Gastroesophageal sphincter (tissue), 4 donors: ENCODE measurements at regions not wholly inside any gene's neighbourhood (a gene's known extent, or its start where the extent isn't known, plus 50 kb on each side); places are given as distances from the start of the nearest gene placed in this dataset.

Experiments
- ATAC-seq: fragments of 150-250 bp; one replicate; pipeline ENCODE4 v1.9.1; 2016; ENCODE audit warnings: mild to moderate bottlenecking, moderate library complexity
- H3K27ac ChIP-seq, 4 donors: fragments of 200-600 bp; sonication (generic) in 3 of 4; 1 replicate in 3 of 4; 2 replicates in 1 of 4; pipeline ENCODE4 v1.5.1; 2016 to 2019
- H3K27me3 ChIP-seq: fragments of 200-600 bp; sonication (generic); one replicate; pipeline ENCODE4 v1.5.1; 2019
- H3K36me3 ChIP-seq, 2 donors: fragments of 200-600 bp; sonication (generic); one replicate each; pipeline ENCODE4 v1.5.1; 2019; ENCODE audit warnings: control low read depth in 1 of 2
- H3K4me1 ChIP-seq, 3 donors: fragments of 200-600 bp; sonication (generic); 1 replicate in 2 of 3; 2 replicates in 1 of 3; pipeline ENCODE4 v1.5.1; 2016 to 2019; ENCODE audit warnings: control low read depth in 2 of 3
- H3K4me3 ChIP-seq, 2 donors: fragments of 200-600 bp; sonication (generic); one replicate each; pipeline ENCODE4 v1.5.1; 2019; ENCODE audit warnings: mild to moderate bottlenecking in 1 of 2, moderate library complexity in 1 of 2
- H3K9me3 ChIP-seq, 3 donors: fragments of 200-600 bp; sonication (generic); one replicate each; pipeline ENCODE4 v1.5.1; 2017 to 2019; ENCODE audit warnings: control low read depth in 2 of 3
- EP300 ChIP-seq: sonication (generic); formaldehyde crosslinking; IDR thresholded peaks from one replicate; pipeline ENCODE4 v1.6.1; 2017; ENCODE audit warnings: antibody characterized with exemption, mild to moderate bottlenecking
- POLR2A ChIP-seq, 2 donors: fragments of 450-650 bp; IDR thresholded peaks; one replicate each; pipeline ENCODE4 v1.6.1; 2017; ENCODE audit warnings: antibody characterized with exemption in 2 of 2, mild to moderate bottlenecking in 2 of 2, moderate library complexity in 1 of 2
- POLR2AphosphoS5 ChIP-seq: sonication (generic); formaldehyde crosslinking; IDR thresholded peaks from one replicate; pipeline ENCODE4 v1.6.1; 2017; ENCODE audit warnings: antibody characterized with exemption
- WGBS, 2 donors: methylation state at CpG; one replicate each; pipeline ENCODE4 v1.1.5; 2018; ENCODE audit warnings: low coverage in 1 of 2; 5-methylcytosine and 5-hydroxymethylcytosine counted together
- TF ChIP-seq, protein P1 (sequence below), 4 experiments: fragments of 200-600 bp in 2 of 4; fragments of 450-650 bp in 2 of 4; sonication (generic) in 1 of 4; IDR thresholded peaks; one replicate each; pipeline ENCODE4 v1.5.1; 2017 to 2019; ENCODE audit warnings: antibody characterized with exemption in 4 of 4, mild to moderate bottlenecking in 2 of 4, moderate library complexity in 2 of 4

GRCh38 chr6:24026050-24026449, 100.0 kb upstream of the NRSN1 start:
- TF ChIP-seq, protein P1, sequence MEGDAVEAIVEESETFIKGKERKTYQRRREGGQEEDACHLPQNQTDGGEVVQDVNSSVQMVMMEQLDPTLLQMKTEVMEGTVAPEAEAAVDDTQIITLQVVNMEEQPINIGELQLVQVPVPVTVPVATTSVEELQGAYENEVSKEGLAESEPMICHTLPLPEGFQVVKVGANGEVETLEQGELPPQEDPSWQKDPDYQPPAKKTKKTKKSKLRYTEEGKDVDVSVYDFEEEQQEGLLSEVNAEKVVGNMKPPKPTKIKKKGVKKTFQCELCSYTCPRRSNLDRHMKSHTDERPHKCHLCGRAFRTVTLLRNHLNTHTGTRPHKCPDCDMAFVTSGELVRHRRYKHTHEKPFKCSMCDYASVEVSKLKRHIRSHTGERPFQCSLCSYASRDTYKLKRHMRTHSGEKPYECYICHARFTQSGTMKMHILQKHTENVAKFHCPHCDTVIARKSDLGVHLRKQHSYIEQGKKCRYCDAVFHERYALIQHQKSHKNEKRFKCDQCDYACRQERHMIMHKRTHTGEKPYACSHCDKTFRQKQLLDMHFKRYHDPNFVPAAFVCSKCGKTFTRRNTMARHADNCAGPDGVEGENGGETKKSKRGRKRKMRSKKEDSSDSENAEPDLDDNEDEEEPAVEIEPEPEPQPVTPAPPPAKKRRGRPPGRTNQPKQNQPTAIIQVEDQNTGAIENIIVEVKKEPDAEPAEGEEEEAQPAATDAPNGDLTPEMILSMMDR (IDR thresholded peaks at IDR 0.05): no peak
- TF ChIP-seq POLR2AphosphoS5 (no peak), POLR2A (IDR thresholded peaks at IDR 0.05) (no peak), EP300 (no peak)
- WGBS, 2 donors: 33 to 43% methylated on average over 1 of the region's 1 CpG
- Histone ChIP-seq H3K36me3 (no peaks in the 10 kb centered on the region), H3K27me3 (no peaks in the 10 kb centered on the region), H3K9me3 (peaks cover 0 to 5% (median 0%) of the 10 kb centered on the region in 3 donors), H3K27ac (no peak overlapping the region), H3K4me3 (no peak overlapping the region), H3K4me1 (no peaks in the 10 kb centered on the region)
- no peak for ATAC-seq

DNA sequence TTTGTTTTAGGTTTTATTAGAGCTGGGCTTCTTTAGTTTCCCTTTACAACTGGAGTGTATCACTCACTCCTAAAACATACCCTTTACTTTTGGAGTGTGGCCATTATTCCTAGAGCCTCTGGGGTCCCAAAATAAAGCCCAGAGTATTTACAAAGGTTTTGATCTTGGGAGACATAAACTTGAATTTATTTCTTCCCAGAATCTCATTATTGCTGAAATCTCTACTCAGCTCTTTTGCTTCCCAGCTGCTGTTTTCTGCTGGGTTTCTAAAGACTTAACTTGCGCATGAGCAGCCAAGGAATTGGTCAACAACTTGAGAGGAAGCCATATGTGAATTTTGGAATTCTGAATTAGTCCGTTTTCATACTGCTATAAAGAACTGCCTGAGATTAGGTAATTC, 94.5 kb upstream of the NRSN1 start:
- TF ChIP-seq POLR2AphosphoS5 (no peak), POLR2A (IDR thresholded peaks at IDR 0.05) (no peak), EP300 (no peak)
- TF ChIP-seq, protein P1 (IDR thresholded peaks at IDR 0.05): no peak
- ATAC-seq: no peak
- 54 to 95% methylated on average over 2 of the region's 2 CpGs for WGBS, 2 donors
- H3K27ac ChIP-seq: no peak overlapping the region
- H3K36me3 ChIP-seq: no peaks in the 10 kb centered on the region
- H3K27me3 ChIP-seq: no peaks in the 10 kb centered on the region
- H3K4me3 ChIP-seq: no peak overlapping the region
- no peaks in the 10 kb centered on the region for H3K4me1 ChIP-seq
- H3K9me3 ChIP-seq: peaks cover 0 to 5% (median 0%) of the 10 kb centered on the region in 3 donors

DNA sequence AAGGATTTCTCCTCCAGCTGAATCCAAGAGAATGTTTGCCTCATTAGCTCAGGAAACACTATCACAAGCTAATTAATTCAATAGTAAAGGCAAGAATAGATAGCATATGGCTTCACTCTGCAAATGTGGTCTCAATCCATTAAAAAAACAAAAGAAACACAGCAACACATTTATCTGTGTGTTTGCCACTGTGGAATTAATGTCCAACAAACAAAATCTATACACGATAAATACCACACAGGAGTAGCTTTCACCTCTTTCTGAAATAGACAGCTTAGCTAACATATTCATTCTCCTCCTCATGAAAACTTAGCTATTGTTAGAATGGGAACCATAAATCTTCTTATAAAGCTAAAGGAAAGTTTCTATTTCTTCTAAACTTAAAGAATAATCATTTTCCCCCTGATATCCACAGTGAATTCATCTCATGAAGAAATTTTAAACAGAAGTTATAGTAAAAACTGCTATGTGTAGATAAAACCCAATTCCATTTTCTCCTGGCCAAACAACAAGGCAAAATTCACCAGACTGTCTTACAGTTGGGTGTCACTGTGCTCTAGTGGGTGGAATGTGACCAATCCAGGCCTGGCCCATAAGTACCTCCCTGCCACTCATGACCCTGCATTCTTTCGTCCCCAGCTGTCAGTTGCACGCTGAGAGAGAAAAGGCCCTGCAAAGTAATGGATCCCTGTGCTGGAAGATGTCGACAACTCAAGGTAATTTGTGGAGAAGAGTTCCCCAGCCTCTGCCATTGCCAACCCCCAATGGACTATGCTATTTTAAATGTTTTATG, 92.9 kb upstream of the NRSN1 start:
- no peak overlapping the region for H3K4me3 ChIP-seq
- H3K27ac ChIP-seq: no peak overlapping the region
- H3K4me1 ChIP-seq: no peaks in the 10 kb centered on the region
- TF ChIP-seq, protein P1 (IDR thresholded peaks at IDR 0.05): no peak
- H3K36me3 ChIP-seq: no peaks in the 10 kb centered on the region
- WGBS, 2 donors: 46 to 56% methylated on average over 1 to 4 of the region's 4 CpGs
- peaks cover 0 to 2% (median 0%) of the 10 kb centered on the region in 3 donors for H3K9me3 ChIP-seq
- H3K27me3 ChIP-seq: no peaks in the 10 kb centered on the region
- no peak for ATAC-seq

GRCh38 chr6:24043848-24044247, 82.2 kb upstream of the NRSN1 start:
- Histone ChIP-seq H3K36me3 (no peaks in the 10 kb centered on the region), H3K27me3 (no peaks in the 10 kb centered on the region), H3K27ac (no peak overlapping the region), H3K4me3 (no peak overlapping the region), H3K4me1 (no peaks in the 10 kb centered on the region), H3K9me3 (peaks cover 0 to 19% (median 0%) of the 10 kb centered on the region in 3 donors)
- TF ChIP-seq POLR2A (IDR thresholded peaks at IDR 0.05) (no peak), POLR2AphosphoS5 (no peak), EP300 (no peak)
- TF ChIP-seq, protein P1 (IDR thresholded peaks at IDR 0.05): no peak
- no peak for ATAC-seq
- 91% methylated on average over 2 of the region's 2 CpGs for WGBS, 2 donors

GRCh38 chr6:24051942-24052589, 73.9 kb upstream of the NRSN1 start:
- Histone ChIP-seq H3K4me1 (no peaks in the 10 kb centered on the region), H3K36me3 (no peaks in the 10 kb centered on the region), H3K9me3 (no peaks in the 10 kb centered on the region), H3K27ac (no peak overlapping the region), H3K4me3 (no peak overlapping the region), H3K27me3 (no peaks in the 10 kb centered on the region)
- WGBS, 2 donors: 57 to 67% methylated on average over 1 to 3 of the region's 4 CpGs
- TF ChIP-seq POLR2A (IDR thresholded peaks at IDR 0.05) (no peak), POLR2AphosphoS5 (no peak), EP300 (no peak)
- TF ChIP-seq, protein P1 (IDR thresholded peaks at IDR 0.05): no peak
- ATAC-seq: no peak
